NCI-H2196 (cell line): ENCODE measurements at regions not wholly inside any gene's neighbourhood (a gene's known extent, or its start where the extent isn't known, plus 50 kb on each side); places are given as distances from the start of the nearest gene placed in this dataset.
"Not testable (repeated sequence)": the region's sequence is repeated elsewhere in the genome, so short reads cannot be mapped to it uniquely, and the experiment has no call there.

Experiments used
- DNase-seq: peaks from one replicate; lab custom pipeline; 2025; ENCODE audit not compliant: unreplicated experiment; lab: John Stamatoyannopoulos, UW

GRCh38 chr18:38297910-38298309, 732.3 kb upstream of the CELF4 start:
- no peak for DNase-seq

GRCh38 chr18:38290229-38290628, 724.6 kb upstream of the CELF4 start:
- no peak for DNase-seq

GRCh38 chr18:38284972-38285371, 719.4 kb upstream of the CELF4 start:
- no peak for DNase-seq

- DNase-seq, result no peak
These were observed 697.5 kb upstream of the CELF4 start for GRCh38 chr18:38263066-38263465.

DNA sequence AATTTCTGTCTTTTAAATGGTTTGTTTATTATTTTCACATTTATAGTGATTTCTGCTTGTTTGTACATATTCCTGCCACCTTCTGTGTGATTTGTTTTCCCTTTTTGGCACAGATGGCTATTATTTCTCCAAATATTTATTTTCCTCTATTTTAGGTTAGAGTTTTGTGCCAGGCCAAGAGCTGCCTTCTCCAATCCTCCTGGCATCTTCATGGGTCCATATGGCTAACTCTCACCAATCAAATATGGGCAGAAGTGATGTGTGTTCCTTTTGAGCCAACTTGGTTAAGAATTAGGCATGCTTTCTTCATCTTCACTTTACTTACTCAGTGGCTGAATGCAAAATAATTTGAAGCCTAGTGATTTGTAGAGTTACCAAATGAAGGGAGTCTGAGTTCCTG, 697.1 kb upstream of the CELF4 start:
- DNase-seq, result no peak

GRCh38 chr18:38257661-38258060, 692.1 kb upstream of the CELF4 start:
- DNase-seq, result no peak

DNA sequence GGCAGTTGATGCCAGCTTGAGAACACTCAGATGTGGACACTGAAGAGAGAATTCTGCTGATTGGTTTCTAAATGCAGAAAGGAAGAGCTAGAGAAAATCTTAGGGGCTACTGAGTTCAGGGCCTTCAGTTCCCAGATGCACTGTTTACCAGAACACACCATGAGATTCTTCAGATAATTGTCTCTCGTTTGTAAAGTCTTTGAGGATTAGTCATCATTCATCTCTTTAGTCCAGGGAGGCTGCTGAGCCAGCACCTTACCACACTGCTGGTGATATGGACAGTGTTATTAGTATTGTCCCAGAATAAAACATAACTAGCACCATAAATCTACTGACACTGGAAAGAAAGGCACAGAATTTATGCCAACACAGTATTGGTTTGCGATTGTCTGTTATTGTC, 690.8 kb upstream of the CELF4 start:
- DNase-seq, result no peak

DNA sequence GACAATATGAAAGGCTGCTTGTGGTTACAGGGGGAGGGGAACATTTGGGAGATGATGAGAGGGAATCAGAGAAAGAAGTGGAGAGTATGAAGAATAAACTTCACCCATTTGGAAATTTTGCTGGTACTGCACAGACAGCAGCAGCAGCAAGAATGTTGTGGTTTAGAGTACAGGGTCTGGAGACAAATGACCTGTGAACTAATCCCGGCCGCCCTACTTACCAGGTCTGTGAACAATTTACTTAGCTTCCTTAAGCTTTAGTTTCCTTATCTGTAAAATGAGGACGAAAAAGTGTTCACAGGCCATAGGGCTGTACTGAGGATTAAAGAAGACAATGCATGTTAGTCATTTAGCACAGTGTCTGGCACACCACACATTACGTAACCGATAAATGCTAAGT, 685.4 kb upstream of the CELF4 start:
- DNase-seq, result no peak

GRCh38 chr18:38244480-38244879, 678.9 kb upstream of the CELF4 start:
- no peak for DNase-seq

DNA sequence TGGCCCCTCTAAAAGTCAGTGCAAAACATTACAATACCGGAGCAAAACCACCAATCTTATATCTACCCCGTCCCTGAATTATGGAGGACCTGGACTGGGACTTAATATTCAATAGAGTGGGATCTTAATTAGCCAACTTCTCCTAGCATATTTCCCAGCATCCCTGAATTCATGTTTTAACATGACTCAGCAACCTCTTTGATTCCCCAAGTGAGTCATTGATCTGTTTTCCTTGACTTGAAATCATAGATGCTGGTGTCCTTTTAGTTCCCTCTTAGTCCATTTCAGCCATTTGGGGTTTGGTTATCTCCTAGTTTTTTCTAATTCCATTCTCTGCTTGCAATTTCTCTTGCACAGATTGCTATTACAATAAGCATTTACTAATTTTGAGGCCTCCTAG, 677.7 kb upstream of the CELF4 start:
- DNase-seq, result no peak

DNA sequence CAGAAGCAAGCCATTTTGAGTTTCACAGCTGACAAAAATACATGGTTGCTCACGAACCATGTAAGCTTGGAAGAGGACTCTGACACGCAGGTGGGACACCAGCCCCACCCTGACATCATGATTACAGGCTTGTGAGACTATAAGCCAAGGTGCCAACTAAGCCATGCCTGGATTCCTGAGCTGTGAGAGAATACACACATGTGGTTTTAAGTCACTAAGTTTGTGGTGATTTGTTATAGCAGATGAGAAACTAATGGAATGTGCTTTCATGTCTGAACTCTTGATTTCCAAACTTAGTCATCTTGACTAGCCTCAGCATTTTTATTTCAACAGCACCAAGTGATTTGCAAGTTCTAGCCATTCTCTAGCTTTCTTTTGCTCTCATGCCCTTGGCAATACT, 676.1 kb upstream of the CELF4 start:
- DNase-seq, result no peak

DNA sequence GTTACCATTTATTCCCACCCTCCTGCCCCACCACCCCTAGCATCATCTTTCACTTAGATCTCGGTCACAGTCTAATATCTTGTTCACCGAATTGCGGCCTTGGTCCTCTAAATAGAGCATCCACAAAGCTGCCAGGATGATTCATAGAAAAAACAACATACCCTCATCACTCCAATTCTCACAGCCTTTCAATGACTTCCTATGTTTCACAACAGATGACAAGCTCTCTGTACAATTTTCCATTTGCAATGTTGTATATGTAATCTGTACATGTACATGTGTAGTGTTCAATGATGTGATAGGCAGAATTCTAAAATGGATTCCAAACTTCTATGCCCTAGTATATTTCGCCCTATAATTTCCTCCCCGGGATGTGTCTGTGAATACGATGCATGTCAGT, 675.6 kb upstream of the CELF4 start:
- DNase-seq, result no peak

DNA sequence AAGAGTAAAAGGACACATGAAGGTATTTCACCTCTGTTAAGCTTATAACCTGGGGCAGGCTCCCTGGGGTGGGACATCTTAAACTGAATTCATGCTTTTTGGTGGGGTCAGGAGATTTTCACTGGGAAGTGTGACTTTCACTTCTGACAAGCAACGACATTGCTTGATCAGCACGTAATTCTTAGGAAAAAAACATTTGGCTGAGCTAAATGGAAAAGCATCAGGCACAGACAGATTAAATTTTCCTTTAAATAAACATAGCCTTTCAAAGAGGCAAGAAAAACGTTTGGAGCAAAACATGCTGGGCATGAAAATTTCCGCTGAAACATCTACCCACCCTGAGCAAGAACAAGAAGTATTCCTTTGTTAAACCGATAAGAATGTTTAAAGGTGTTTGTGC, 674.0 kb upstream of the CELF4 start:
- DNase-seq, result no peak

GRCh38 chr18:38237796-38238195, 672.2 kb upstream of the CELF4 start:
- DNase-seq, result no peak

DNA sequence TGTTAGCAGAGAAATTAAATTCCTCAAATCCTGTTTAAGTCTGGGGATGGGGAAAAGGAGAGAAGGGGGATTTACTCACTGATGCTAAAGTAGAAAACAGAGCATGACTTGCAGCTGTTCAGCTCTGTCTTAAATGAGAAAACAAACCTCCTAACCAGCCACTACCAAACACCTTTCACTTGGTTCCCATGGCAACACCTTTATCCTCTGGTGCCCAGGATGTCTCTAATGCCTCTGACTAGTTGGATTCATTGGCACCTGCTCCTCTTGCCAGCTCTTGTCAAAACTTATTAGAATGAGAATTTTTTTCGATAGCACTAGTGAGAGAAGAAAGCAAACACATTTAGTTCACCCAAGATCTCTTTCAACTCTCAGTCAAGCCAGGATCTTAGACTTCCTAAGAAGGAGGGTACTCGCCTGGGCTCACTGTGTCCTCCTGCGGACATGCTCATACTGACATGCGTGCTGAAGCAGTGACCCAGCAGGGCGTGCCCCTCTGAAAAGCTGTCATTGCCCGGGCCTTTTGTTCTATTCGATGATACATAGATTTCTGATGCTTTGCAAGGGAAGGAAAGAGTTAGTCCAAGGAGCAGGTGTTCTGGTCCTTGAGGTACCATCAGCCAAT, 656.0 kb upstream of the CELF4 start:
- no peak for DNase-seq

- no peak for DNase-seq
These were observed 633.4 kb upstream of the CELF4 start for GRCh38 chr18:38198956-38199355.

DNA sequence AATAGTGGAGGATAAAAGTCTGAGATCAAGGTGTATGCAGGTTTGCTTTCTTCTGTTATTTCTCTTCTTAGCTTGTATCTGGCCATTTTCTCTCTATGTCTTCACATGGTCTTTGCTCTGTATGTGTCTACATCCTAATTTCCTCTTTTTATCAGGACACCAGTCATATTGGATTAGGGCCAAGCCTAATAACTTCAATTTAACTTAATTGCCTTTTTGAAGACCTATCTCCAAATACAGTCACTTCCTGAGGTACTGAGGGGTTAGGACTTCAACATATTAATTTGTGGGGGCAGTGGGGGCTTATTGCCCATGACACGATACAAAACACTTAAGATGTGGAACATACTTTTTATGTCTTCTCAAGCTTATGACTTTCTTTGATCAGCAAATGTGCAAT, 632.9 kb upstream of the CELF4 start:
- DNase-seq, result no peak

- no peak for DNase-seq
These were observed 620.9 kb upstream of the CELF4 start for GRCh38 chr18:38186491-38186890.

GRCh38 chr18:38174594-38174993, 609.0 kb upstream of the CELF4 start:
- no peak for DNase-seq

DNA sequence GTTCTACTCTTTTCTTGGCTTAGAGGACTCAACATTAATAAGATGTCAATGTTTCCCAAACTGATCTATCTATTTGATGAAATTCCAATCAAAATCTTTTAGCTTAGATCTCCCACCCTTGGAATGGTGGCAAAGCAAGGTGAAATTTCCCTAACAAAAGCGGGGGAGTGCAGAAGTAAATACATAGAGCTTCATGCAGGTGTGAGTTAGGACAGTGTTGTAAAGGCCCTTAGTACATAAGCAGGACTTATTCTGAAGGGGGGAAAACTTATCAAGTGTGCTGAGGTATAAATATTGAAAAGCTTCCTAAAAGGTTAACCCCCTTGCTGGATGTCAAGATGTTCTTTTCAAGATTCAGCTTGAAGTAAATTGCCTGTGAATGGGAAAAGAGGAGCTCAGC, 608.6 kb upstream of the CELF4 start:
- DNase-seq, result no peak

DNA sequence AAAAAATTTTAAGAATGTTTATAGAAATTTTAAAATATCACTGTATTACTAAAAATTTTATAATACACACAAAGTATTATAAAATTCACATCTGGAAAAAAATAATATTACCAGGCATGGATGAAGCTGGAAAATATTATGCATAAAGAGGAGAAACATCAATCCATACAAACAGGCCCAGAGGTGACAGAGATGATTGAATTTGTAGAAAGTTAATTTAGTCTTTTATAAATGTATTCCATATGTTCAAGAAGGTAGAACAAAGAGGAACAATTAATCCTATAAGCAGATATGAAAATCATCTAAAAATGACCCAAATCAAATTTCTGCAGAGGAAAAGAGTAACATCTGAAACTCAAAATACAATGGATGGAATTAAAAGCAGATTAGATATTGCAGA, 605.2 kb upstream of the CELF4 start:
- no peak for DNase-seq

- no peak for DNase-seq
These were observed 602.0 kb upstream of the CELF4 start for GRCh38 chr18:38167623-38168022.

DNA sequence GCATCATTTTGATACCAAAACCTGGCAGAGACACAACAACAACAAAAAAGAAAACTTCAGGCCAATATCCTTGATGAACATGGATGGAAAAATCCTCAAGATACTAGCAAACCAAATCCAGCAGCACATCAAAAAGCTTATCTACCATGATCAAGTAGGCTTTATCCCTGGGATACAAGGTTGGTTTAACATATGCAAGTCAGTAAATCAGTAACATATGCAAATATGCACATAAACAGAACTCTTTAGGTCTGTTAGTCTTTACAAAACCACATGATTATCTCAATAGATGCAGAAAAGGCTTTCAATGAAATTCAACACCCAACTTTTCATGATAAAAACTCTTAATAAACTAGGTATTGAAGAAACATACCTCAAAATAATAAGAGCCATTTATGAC, 587.5 kb upstream of the CELF4 start:
- DNase-seq, result not testable (repeated sequence)

- DNase-seq, result no peak
These were observed 551.1 kb upstream of the CELF4 start for GRCh38 chr18:38116716-38117115.
